ENCODE measurements at regions not wholly inside any gene's neighbourhood (a gene's known extent, or its start where the extent isn't known, plus 50 kb on each side); places are given as distances from the start of the nearest gene placed in this dataset.

DNA sequence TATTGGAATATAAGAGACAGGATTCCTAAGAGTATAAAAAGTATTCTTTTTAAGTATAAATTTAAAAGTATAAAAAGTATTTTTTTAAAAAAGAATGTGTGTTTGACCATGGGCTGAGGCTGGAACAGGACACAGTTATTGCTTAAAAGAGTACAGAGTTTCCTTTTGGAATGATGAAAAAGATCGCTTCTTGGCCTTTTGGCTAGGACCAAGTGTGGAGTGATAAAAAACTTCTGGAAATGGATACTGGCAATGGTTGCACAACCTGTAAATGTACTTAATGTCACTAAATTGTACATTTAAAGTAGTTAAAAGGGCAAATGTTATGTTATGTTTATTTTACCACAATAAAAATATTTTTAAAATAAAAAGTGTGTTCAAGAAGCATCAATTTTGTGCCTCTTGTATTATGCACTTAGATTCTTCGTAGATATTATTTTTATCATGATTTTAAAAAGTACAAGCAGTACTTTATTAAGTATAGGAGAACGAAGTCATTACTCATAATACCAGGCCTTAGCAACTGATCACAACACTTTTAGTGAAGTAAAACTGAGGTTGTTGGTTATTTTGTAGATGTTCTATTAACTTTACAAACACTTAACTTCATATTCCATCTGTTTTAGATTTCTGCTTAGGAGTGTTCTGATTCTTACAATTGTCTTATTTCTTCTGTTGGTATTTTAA is 389.1 kb upstream of the ZP4 start:
- no peak overlapping the region for H3K9ac ChIP-seq (ENCODE audit: insufficient read depth, low read depth, low read length)
- H3K4me1 ChIP-seq (ENCODE audit: insufficient read depth, low read length): no peaks in the 10 kb centered on the region
- intact Hi-C loops (cut with micrococcal nuclease; ENCODE audit: unreplicated experiment) (no loop called here), in situ Hi-C loops (cut with HindIII; ENCODE audit: extremely low pct_ligation_motif_present, low pct_unique_long_range_greater_than_20kb) (no loop called here)
- no peak for DNase-seq (ENCODE audit: low spot score)
- H3K36me3 ChIP-seq (replicated peaks in 1 of 2; ENCODE audit: control insufficient read depth in 1 of 2, insufficient read depth in 2 of 2, low read length in 2 of 2): no peaks in the 10 kb centered on the region
- TF ChIP-seq CCDC6 (CRISPR knock-in tag; IDR thresholded peaks at IDR 0.05) (no peak), HNF4G (IDR thresholded peaks at IDR 0.05; ENCODE audit: borderline replicate concordance, low read depth, low read length) (no peak), HNF4G (CRISPR knock-in tag; IDR thresholded peaks at IDR 0.05; ENCODE audit: borderline replicate concordance, low read depth) (no peak)
- no peak overlapping the region for H3K4me2 ChIP-seq (ENCODE audit: low read depth, low read length)
- H4K20me1 ChIP-seq (ENCODE audit: insufficient read depth, low read length): no peaks in the 10 kb centered on the region
- FAIRE-seq: no peak
- BruUV-seq (replicated peaks): no TSS peak
- H3K79me2 ChIP-seq (ENCODE audit: insufficient read depth, low read length): no peaks in the 10 kb centered on the region
- no peak for ATAC-seq
- no peaks in the 10 kb centered on the region for H3K27me3 ChIP-seq (ENCODE audit: control insufficient read depth in 1 of 2, insufficient read depth in 2 of 2, low read length in 2 of 2)
- H3K9me3 ChIP-seq (ENCODE audit: low read length): peaks cover 96% of the 10 kb centered on the region
- H3K4me3 ChIP-seq (replicated peaks in 1 of 3; ENCODE audit: insufficient read depth in 1 of 3, low read depth in 2 of 3, low read length in 3 of 3): no peak overlapping the region
- ChIA-PET CTCF (ENCODE audit: low intra/inter-chr PET ratio, low total read pairs) (no interaction called here), POLR2A (no interaction called here)
- H3K27ac ChIP-seq (ENCODE audit: extremely low read length, insufficient read depth, low read length): no peak overlapping the region
- H2AFZ ChIP-seq (ENCODE audit: low read length): no peak overlapping the region
- WGBS (ENCODE audit: low lambda C conversion rate): 2% methylated on average over 3 of the region's 3 CpGs

DNA sequence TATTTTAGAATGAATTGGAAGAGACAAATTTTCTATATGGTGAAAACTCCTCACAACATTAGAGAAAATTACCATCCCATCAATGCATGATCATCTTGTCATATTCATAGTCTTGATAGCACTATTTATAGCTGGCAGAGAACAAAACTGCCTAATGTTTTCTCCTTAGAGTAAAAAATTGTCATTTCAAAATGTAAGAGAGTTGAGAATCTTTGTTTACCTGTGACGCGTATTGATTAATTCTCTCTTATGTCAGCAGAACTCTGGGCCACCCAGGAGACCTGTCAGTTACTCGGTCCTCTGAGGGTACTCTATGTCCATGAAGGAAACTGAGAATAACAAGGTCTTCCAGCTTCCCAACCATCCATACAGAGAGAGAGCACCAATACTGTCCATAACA is 381.4 kb upstream of the ZP4 start:
- H3K4me3 ChIP-seq (replicated peaks in 1 of 3; ENCODE audit: insufficient read depth in 1 of 3, low read depth in 2 of 3, low read length in 3 of 3): no peak overlapping the region
- DNase-seq (ENCODE audit: low spot score) (no peak), ATAC-seq (no peak), FAIRE-seq (no peak)
- no peak overlapping the region for H3K27ac ChIP-seq (ENCODE audit: extremely low read length, insufficient read depth, low read length)
- in situ Hi-C loops (cut with HindIII; ENCODE audit: extremely low pct_ligation_motif_present, low pct_unique_long_range_greater_than_20kb) (no loop called here), intact Hi-C loops (cut with micrococcal nuclease; ENCODE audit: unreplicated experiment) (no loop called here)
- H3K9ac ChIP-seq (ENCODE audit: insufficient read depth, low read depth, low read length): no peak overlapping the region
- H3K36me3 ChIP-seq (replicated peaks in 1 of 2; ENCODE audit: control insufficient read depth in 1 of 2, insufficient read depth in 2 of 2, low read length in 2 of 2): no peaks in the 10 kb centered on the region
- TF ChIP-seq HES4 (CRISPR knock-in tag; IDR thresholded peaks at IDR 0.05; ENCODE audit: borderline replicate concordance) (no peak), CSRNP2 (CRISPR knock-in tag; conservative IDR thresholded peaks at IDR 0.05; ENCODE audit: low read depth) (no peak), CBX2 (IDR thresholded peaks at IDR 0.05; ENCODE audit: low read depth, low read length) (no peak), CBX2 (CRISPR knock-in tag; IDR thresholded peaks at IDR 0.05; ENCODE audit: low read depth) (no peak), TCF7 (IDR thresholded peaks at IDR 0.05; ENCODE audit: low read depth) (no peak), NCOA1 (CRISPR knock-in tag; IDR thresholded peaks at IDR 0.05) (no peak), ATRX (CRISPR knock-in tag; IDR thresholded peaks at IDR 0.05; ENCODE audit: borderline replicate concordance) (no peak), ZNF703 (CRISPR knock-in tag; IDR thresholded peaks at IDR 0.05; ENCODE audit: borderline replicate concordance) (no peak), DPF2 (CRISPR knock-in tag; IDR thresholded peaks at IDR 0.05; ENCODE audit: borderline replicate concordance, low read depth) (no peak), SP1 (IDR thresholded peaks at IDR 0.05) (no peak), SP1 (CRISPR knock-in tag; IDR thresholded peaks at IDR 0.05) (no peak), SMC3 (IDR thresholded peaks at IDR 0.05; ENCODE audit: low read length) (no peak)
- TF ChIP-seq, protein P1, sequence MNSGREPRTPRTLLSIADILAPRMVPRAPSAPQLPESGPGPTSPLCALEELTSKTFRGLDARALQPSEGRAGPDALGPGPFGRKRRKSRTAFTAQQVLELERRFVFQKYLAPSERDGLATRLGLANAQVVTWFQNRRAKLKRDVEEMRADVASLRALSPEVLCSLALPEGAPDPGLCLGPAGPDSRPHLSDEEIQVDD (CRISPR knock-in tag; IDR thresholded peaks at IDR 0.05; ENCODE audit: borderline replicate concordance): no peak
- 40% methylated on average over 3 of the region's 3 CpGs for WGBS (ENCODE audit: low lambda C conversion rate)
- no peaks in the 10 kb centered on the region for H3K27me3 ChIP-seq (ENCODE audit: control insufficient read depth in 1 of 2, insufficient read depth in 2 of 2, low read length in 2 of 2)
- POLR2A ChIA-PET: no interaction called here
- no peak overlapping the region for H2AFZ ChIP-seq (ENCODE audit: low read length)
- H3K9me3 ChIP-seq (ENCODE audit: low read length): peaks cover 89% of the 10 kb centered on the region
- CTCF ChIA-PET (ENCODE audit: low intra/inter-chr PET ratio, low total read pairs): no interaction called here
- no peaks in the 10 kb centered on the region for H3K4me1 ChIP-seq (ENCODE audit: insufficient read depth, low read length)
- no peak overlapping the region for H3K4me2 ChIP-seq (ENCODE audit: low read depth, low read length)
- no peaks in the 10 kb centered on the region for H3K79me2 ChIP-seq (ENCODE audit: insufficient read depth, low read length)
- BruUV-seq (replicated peaks): no TSS peak
- H4K20me1 ChIP-seq (ENCODE audit: insufficient read depth, low read length): no peaks in the 10 kb centered on the region
